HG03442 (cell line): ENCODE measurements at regions not wholly inside any gene's neighbourhood (a gene's known extent, or its start where the extent isn't known, plus 50 kb on each side); places are given as distances from the start of the nearest gene placed in this dataset.

Source experiments
- ATAC-seq: cut with Tn5 transposase; IDR thresholded peaks from one replicate; pipeline ENCODE4 v1.9.1; 2021; ENCODE audit warnings: mild to moderate bottlenecking, moderate library complexity; ENCODE audit not compliant: unreplicated experiment

DNA sequence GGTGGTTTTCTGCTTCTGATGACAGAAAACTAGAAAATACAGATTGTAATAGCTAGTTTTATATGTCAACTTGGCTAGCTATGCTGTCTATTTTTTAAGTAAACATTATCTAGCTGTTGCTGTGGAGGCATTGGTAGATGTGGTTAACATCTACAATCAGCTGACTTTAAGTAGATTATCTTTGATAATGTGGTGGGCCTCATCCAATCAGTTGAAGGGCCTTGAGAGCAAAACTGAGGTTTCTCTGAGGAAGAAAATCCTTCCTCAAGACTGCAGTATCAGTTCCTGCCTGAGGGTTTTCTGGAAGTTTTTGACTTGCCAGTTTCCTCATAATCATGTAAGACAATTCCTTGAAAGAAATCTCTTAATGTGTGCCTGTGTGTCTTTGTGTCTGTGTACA lies 75.9 kb upstream of the SPHKAP start:
- no peak for ATAC-seq

DNA sequence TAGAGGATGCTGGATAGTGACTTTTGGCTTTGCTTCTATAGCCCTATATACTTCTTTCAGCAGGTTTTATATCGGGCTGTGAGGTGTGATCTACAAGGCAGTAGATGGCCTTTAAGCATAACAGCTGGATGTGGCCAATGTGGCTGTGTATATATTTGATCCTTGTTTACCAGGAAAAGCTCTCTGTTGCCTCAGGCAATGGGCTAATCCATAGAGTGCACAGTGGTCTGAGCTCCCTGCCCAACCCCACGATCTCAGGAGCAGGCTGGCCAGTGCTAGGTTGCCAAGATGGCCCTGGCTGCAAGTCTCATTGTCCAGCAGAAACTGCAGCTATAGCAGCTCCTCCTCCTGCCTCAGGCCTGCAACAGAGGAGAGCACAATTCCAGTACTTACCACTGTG lies 72.3 kb upstream of the SPHKAP start:
- no peak for ATAC-seq

DNA sequence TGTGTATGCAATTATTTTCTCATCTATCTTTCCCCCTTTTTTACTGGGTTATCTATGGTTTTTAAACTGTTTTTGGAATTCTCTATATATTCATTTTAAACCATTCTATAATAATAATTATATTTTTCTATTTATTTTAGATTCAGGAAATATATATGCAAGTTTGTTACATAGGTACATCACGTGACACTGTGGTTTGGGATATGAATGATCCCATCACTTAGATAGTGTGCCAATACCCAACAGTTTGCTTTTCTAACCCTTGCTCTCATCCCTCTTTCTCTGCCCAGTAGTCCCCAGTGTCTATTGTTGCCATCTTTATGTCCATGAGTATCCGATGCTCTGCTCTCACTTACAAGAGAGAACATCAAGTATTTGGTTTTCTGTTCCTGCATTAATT lies 65.8 kb upstream of the SPHKAP start:
- ATAC-seq: no peak

DNA sequence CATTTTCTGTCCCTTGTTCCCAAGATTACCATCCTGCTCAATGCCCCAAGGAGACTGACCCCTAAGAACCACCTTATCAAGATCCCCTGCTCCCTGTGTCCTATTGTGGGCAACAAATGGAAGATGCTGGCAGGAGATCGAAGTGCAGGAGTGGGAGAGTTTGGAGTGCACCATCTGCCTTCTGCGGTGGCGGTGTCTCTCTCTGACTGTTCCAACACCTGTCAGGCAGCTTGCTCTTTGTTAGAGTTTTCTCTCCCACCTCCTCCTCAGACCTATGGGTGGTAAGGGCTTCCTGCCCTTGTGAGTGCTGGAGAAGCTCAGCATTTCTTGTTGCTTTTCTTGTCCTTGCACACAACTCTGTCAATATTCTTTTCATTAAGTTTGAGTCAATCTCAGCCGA lies 64.1 kb upstream of the SPHKAP start:
- ATAC-seq: no peak

DNA sequence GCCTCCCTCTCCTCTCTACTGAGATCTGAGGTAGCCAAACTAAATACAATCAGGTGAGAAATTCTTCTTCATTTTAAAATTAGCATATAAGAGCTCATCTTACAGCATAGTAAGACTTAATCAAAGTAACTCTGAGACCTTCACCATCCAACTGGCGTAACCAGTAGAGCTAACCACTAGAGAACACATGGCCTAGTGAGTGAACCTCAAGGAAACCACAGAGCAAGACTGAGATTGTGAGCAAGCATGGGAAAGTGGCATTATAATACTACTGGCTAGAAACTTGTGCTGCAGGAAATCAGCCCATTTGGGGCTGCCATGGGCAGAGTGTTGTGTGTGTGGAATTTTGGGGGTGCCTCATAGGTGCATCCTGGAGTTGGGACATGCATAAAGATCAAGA lies 61.1 kb upstream of the SPHKAP start:
- no peak for ATAC-seq

DNA sequence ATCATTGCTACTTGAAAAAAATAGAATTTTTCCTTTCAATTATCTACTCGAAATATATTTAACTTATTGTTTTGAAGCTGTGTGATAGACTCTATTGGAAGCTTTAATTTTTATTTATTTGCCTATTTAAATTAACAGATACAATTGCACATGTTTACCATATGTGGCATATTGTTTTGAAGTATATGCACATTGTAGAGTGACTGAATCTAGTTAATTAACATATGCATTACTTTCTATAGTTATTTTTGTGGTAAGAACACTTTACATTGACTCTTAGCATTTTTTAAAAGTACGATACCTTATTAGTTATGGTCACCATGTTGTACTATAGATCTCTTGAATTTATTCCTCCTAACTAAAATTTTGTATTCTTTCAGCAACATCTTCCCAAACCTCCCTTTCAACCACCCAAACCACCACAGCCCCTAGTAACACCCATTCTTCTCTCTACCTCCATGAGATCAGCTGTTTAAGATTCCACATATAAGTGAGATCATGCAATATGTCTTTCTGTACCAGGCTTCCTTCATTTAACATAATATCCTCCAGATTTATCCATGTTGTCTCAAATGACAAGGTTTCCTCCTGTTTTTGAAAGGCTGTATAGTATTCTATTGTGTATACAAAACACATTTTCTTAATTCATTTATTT lies 58.5 kb upstream of the SPHKAP start:
- no peak for ATAC-seq

DNA sequence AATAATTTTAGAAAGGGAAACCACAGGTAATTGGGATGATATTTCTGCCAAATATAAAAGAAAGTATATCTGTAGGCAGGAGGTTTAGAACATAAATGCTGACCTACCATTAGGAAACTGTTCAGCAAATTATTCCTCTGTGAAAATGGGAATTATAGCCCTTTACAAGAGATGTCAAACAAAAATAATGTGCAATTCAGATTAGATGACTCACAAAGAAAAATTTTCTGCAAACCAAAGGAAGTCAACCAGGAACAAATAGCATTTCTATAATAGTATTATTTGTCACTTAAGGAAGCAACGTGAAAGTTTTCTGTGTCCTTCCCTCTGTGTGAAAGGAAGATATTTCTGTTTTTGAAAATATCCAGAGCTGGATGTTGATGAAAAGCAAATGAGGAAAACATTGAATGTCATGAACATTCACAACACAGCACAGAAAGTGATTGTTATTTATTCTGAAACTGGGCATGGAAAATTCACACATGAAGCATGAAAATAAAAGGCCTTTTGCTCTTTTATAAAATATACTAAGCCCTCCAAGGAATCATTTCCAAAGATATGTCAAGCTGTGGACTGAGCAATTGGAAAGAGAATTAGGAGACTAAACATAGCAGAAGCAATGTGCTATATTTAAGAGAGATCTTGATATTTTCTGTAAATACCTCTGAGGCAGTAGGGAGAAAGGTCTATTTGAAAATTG lies 57.9 kb upstream of the SPHKAP start:
- no peak for ATAC-seq
